ENCODE measurements at regions not wholly inside any gene's neighbourhood (a gene's known extent, or its start where the extent isn't known, plus 50 kb on each side); places are given as distances from the start of the nearest gene placed in this dataset.
"Not testable (repeated sequence)": the region's sequence is repeated elsewhere in the genome, so short reads cannot be mapped to it uniquely, and the experiment has no call there.

DNA sequence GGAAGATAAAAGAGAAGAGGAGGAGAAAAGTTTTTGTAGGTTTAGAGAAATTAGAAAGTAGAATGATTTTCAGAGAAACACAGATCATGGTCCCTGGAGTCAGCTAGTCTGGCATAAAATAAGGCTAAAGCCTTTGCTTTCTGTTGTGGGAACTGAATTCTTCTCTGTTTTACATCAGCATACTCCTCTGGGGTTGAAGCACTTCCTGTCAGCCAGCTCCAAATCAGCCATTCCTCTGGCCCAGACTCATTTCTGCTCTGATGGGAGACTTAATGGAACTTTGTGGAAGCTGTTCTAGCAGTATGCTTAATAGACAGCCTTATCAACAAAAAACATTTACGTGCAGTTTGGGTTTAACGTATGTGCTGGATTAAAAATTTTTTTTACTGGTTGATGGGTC is 143.2 kb downstream of the HMHB1 start:
- no peak for ATAC-seq (replicated peaks)
- Mint-ChIP-seq H3K4me3 (no peak overlapping the region), H3K27me3 (peaks cover 9% of the 10 kb centered on the region), H3K9me3 (no peaks in the 10 kb centered on the region), H3K36me3 (ENCODE audit: low read depth) (no peaks in the 10 kb centered on the region), H3K27ac (no peak overlapping the region), H3K4me1 (no peaks in the 10 kb centered on the region)

DNA sequence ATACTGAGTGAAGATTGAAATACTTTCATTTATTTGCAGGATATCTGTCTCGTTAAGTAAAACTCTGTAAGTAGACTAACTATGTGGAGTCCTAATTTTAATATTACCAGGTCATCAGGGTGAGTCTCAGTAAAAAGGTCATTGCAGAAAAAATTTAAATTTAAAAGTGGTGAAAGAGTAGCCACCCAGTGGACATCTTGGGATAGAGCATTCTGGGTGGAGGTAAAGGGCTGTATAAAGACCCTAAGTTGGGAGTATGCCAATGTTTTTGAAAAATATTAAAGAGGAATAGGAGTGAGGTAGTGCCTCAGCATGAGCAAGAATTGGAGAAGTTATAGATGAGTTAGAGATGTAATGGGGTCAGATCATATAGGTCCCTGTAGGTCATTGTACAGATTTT is 145.5 kb downstream of the HMHB1 start:
- Mint-ChIP-seq H3K27ac (no peak overlapping the region), H3K36me3 (ENCODE audit: low read depth) (no peaks in the 10 kb centered on the region), H3K4me1 (no peaks in the 10 kb centered on the region), H3K9me3 (no peaks in the 10 kb centered on the region), H3K27me3 (peaks cover 9% of the 10 kb centered on the region), H3K4me3 (no peak overlapping the region)
- ATAC-seq (replicated peaks), result no peak

- Mint-ChIP-seq H3K4me3 (no peak overlapping the region), H3K27me3 (peaks cover 5% of the 10 kb centered on the region), H3K4me1 (no peaks in the 10 kb centered on the region), H3K9me3 (no peaks in the 10 kb centered on the region), H3K36me3 (ENCODE audit: low read depth) (no peaks in the 10 kb centered on the region), H3K27ac (no peak overlapping the region)
- no peak for ATAC-seq (replicated peaks)
Observed at GRCh38 chr5:143962201-143962600, 150.2 kb downstream of the HMHB1 start.

DNA sequence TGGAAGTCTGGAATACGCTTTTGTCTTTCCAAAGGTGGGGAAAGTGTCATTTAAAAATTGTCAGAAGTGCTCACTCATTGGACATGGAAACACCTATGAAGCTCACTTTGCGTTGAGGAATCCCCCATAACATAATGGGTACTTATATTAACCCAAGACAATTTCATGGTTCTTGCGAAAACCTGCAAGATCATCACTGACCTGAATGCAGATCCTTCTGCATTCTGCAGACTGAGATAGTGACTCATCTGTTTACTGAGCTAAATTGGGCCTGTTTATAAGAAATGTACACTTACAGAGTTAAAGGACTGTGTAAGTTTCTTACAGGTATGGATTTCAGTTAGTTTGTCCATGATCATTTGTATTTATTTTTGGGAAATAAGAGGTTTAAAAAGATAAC is 153.0 kb downstream of the HMHB1 start:
- Mint-ChIP-seq H3K36me3 (ENCODE audit: low read depth) (no peaks in the 10 kb centered on the region), H3K4me1 (no peaks in the 10 kb centered on the region), H3K27ac (no peak overlapping the region), H3K4me3 (no peak overlapping the region), H3K27me3 (peaks cover 3% of the 10 kb centered on the region), H3K9me3 (no peaks in the 10 kb centered on the region)
- no peak for ATAC-seq (replicated peaks)

GRCh38 chr5:143966280-143966679 is 154.3 kb downstream of the HMHB1 start:
- Mint-ChIP-seq H3K4me3 (no peak overlapping the region), H3K9me3 (no peaks in the 10 kb centered on the region), H3K27me3 (peaks cover 10% of the 10 kb centered on the region), H3K4me1 (no peaks in the 10 kb centered on the region), H3K27ac (no peak overlapping the region), H3K36me3 (ENCODE audit: low read depth) (no peaks in the 10 kb centered on the region)
- no peak for ATAC-seq (replicated peaks)

- no peaks in the 10 kb centered on the region for H3K36me3 Mint-ChIP-seq (ENCODE audit: low read depth)
Observed at GRCh38 chr5:143968071-143968878, 156.3 kb downstream of the HMHB1 start.

GRCh38 chr5:143970159-143970558 is 158.2 kb downstream of the HMHB1 start:
- Mint-ChIP-seq H3K4me1 (no peaks in the 10 kb centered on the region), H3K36me3 (ENCODE audit: low read depth) (no peaks in the 10 kb centered on the region), H3K4me3 (no peak overlapping the region), H3K27me3 (peaks cover 14% of the 10 kb centered on the region), H3K27ac (no peak overlapping the region), H3K9me3 (no peaks in the 10 kb centered on the region)
- no peak for ATAC-seq (replicated peaks)

More at GRCh38 chr5:143968071-143968878, 156.3 kb downstream of the HMHB1 start:
- Mint-ChIP-seq H3K27me3 (peaks cover 14% of the 10 kb centered on the region), H3K9me3 (no peaks in the 10 kb centered on the region), H3K4me3 (no peak overlapping the region), H3K4me1 (no peaks in the 10 kb centered on the region), H3K27ac (no peak overlapping the region)
- peak; percentile 51 for ATAC-seq (replicated peaks)

DNA sequence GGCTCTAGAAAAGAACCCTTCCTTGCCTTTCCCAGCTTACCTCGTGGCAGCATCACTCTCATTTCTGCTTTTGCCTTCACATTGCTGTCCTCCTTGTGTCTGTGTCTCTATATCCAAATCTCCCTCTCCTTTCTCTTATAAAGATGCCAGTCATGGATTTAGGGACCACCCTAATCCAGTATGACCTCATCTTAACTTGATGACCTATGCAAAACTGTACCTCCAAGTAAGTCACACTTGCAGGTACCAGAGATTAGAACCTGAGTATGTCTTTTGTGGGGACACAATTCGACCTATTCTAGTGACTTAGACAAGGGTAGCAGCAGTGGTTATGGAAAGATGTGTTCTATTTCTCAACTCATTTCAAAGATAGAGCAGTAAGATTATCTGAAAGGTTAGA is 160.1 kb downstream of the HMHB1 start:
- H3K27ac Mint-ChIP-seq, result no peak overlapping the region
- no peaks in the 10 kb centered on the region for H3K9me3 Mint-ChIP-seq
- H3K4me1 Mint-ChIP-seq, result no peaks in the 10 kb centered on the region
- no peaks in the 10 kb centered on the region for H3K36me3 Mint-ChIP-seq (ENCODE audit: low read depth)
- no peak overlapping the region for H3K4me3 Mint-ChIP-seq
- no peak for ATAC-seq (replicated peaks)
- H3K27me3 Mint-ChIP-seq, result peaks cover 14% of the 10 kb centered on the region

GRCh38 chr5:143976055-143976454 is 164.1 kb downstream of the HMHB1 start:
- H3K9me3 Mint-ChIP-seq, result no peaks in the 10 kb centered on the region
- no peak overlapping the region for H3K27ac Mint-ChIP-seq
- no peak overlapping the region for H3K4me3 Mint-ChIP-seq
- peaks cover 6% of the 10 kb centered on the region for H3K27me3 Mint-ChIP-seq
- no peaks in the 10 kb centered on the region for H3K36me3 Mint-ChIP-seq (ENCODE audit: low read depth)
- H3K4me1 Mint-ChIP-seq, result no peaks in the 10 kb centered on the region
- ATAC-seq (replicated peaks), result no peak

- Mint-ChIP-seq H3K27me3 (no peaks in the 10 kb centered on the region), H3K4me3 (no peak overlapping the region), H3K9me3 (no peaks in the 10 kb centered on the region), H3K27ac (no peak overlapping the region), H3K4me1 (no peaks in the 10 kb centered on the region), H3K36me3 (ENCODE audit: low read depth) (no peaks in the 10 kb centered on the region)
- ATAC-seq (replicated peaks), result no peak
Observed at GRCh38 chr5:143977891-143978461, 166.0 kb downstream of the HMHB1 start.

DNA sequence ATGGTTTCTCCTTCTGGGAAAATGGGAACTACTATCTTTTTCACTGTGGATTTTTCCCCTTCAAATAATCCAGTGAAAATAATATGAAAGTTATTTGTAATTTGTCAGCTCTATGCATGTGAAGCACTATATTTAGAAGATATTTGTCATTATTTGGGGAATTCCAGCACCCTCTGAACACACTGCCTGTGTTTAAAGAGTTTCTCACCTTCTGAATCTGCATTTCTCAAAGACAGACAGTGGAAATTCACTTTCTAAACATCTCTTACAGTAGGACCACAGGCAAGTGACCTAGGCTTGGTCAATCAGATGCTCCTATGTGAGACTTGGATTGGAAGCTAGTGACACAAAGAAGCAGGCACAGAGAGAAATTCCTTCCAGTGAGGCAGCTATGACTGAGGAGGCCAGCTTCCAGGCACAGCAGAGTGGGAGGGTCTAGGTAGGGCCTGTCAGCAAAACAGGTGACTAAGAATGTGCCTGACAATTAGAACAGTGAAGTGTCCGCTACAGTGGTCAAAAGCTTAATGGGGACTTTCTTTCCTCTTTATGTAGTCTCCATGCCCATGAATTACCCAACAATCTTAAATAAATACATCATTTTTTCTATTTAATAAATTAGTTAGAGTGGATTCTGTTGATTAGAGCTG is 167.2 kb downstream of the HMHB1 start:
- Mint-ChIP-seq H3K36me3 (ENCODE audit: low read depth) (no peaks in the 10 kb centered on the region), H3K4me3 (no peak overlapping the region), H3K27me3 (no peaks in the 10 kb centered on the region), H3K27ac (no peak overlapping the region), H3K4me1 (no peaks in the 10 kb centered on the region), H3K9me3 (no peaks in the 10 kb centered on the region)
- no peak for ATAC-seq (replicated peaks)

DNA sequence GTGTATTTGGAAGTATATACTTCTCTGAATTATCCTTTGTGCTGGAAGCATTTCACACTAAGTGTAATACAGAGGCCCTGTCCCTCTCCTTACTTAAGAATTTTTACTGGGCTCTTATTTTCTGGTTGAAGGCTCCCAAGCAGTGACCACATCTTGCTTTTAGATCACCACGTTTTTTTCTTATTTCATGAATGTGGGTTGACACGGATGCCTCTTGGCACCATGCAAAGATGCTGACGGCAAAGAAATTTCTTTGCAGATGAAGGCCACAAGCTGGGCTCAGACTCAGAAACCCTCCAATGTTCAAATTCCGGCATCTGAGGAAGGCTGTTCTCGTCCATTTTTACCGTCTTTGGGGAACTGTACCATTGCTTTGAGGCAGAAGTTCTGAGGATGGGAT is 168.5 kb downstream of the HMHB1 start:
- H3K4me1 Mint-ChIP-seq, result no peaks in the 10 kb centered on the region
- no peak overlapping the region for H3K4me3 Mint-ChIP-seq
- H3K27ac Mint-ChIP-seq, result no peak overlapping the region
- peaks cover 3% of the 10 kb centered on the region for H3K27me3 Mint-ChIP-seq
- no peaks in the 10 kb centered on the region for H3K9me3 Mint-ChIP-seq
- no peaks in the 10 kb centered on the region for H3K36me3 Mint-ChIP-seq (ENCODE audit: low read depth)
- ATAC-seq (replicated peaks), result no peak

DNA sequence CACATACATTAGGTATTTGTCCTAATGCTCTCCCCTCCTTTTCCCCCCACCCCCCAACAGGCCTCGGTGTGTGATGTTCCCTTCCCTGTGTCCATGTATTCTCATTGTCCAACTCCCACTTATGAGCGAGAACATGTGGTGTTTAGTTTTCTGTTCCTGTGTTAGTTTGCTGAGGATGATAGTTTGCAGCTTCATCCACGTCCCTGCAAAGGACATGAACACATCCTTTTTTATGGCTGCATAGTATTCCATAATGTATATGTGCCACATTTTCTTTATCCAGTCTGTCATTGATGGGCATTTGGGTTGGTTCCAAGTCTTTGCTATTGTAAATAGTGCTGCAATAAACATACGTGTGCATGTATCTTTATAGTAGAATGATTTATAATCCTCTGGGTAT is 171.0 kb downstream of the HMHB1 start:
- H3K9me3 Mint-ChIP-seq, result not testable (repeated sequence)

DNA sequence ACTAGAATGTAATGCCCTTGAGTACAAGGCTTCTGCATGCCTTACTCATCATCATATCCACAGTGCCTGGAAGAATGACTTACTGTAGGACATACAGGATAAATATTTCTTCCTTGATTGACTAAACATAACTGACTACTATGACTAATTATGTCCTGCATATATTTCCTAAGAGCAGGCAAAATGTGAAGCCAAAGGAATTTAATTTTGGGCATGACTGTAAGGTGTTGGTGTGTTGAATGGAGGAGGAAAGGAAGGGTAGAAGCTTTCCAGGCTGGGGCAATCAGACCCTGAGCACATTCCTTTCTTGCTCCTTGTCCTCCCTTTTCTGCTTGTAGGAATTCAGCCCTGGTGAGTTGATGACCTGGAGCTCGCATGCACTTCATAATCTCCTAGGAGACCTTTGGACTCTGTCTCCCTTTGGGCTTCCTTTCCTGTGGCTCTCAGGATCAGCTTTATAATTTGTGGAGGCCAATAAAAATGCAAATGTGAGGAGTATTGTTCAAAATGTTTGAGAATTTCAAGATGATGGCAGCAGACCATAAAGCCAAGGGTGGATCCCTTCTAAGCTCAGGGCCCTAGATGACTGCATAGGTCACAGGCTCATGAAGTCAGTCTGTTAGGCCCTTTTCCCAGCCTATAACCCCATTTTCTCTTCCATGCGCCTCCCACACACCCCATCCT is 174.0 kb downstream of the HMHB1 start:
- Mint-ChIP-seq H3K27me3 (peaks cover 10% of the 10 kb centered on the region), H3K4me1 (peaks cover 4% of the 10 kb centered on the region), H3K27ac (no peak overlapping the region), H3K36me3 (ENCODE audit: low read depth) (no peaks in the 10 kb centered on the region), H3K4me3 (no peak overlapping the region), H3K9me3 (no peaks in the 10 kb centered on the region)
- ATAC-seq (replicated peaks), result no peak

More for the DNA sequence above, 171.0 kb downstream of the HMHB1 start:
- not testable (repeated sequence) for H3K36me3 Mint-ChIP-seq (ENCODE audit: low read depth); ATAC-seq (replicated peaks); H3K27ac Mint-ChIP-seq; H3K27me3 Mint-ChIP-seq; H3K4me3 Mint-ChIP-seq; H3K4me1 Mint-ChIP-seq

Measured in activated T-helper 17 cell treated with anti-CD3 and anti-CD28 coated beads, Interleukin-2, amount 50 U/mL, for 72 hours (primary cell).